K562 (cell line): ENCODE measurements at regions not wholly inside any gene's neighbourhood (a gene's known extent, or its start where the extent isn't known, plus 50 kb on each side); places are given as distances from the start of the nearest gene placed in this dataset.

Source experiments
- ATAC-seq: fragments of 200-7000 bp; cut with Tn5 transposase; 3 replicates; pipeline ENCODE4 v1.9.1; 2020; ENCODE audit warnings: moderate library complexity
- BruUV-seq: library from RNA; stranded (reverse); fragments of 400-500 nt; replicated peaks from 2 replicates; lab custom pipeline; 2021; lab: Mats Ljungman, UMichigan
- CTCF ChIA-PET: fragments of 300-600 bp; formaldehyde crosslinking; extraction: SDS; loops from one replicate; lab custom pipeline; 2021; ENCODE audit warnings: low intra/inter-chr PET ratio; lab: Yijun Ruan, JAX
- POLR2A ChIA-PET: fragments of 300-600, 350-650 bp; sonication (Branson Sonifier 250); formaldehyde crosslinking; extraction: SDS; loops from one replicate; lab custom pipeline; 2021; ENCODE audit warnings: antibody characterized with exemption, inconsistent platforms; lab: Yijun Ruan, JAX
- DNase-seq, 4 experiments: peaks; one replicate each; pipeline versions ENCODE4 v3.0.0 to v3.0.0-alpha.2; 2011 to 2018; ENCODE audit warnings: low spot score in 3 of 4, mixed read lengths in 3 of 4; ENCODE audit errors: extremely low read depth in 1 of 4
- FAIRE-seq: peaks from 2 replicates; lab custom pipeline; 2011; peaks lifted over from hg19 to GRCh38; lab: Jason Lieb, UNC
- H2AFZ ChIP-seq: 2 replicates; pipeline ENCODE4 v1.6.0; 2011; ENCODE audit warnings: low read depth, low read length, control low read depth, inconsistent platforms
- H3K27ac ChIP-seq: fragments of 200-600 bp; 3 replicates; pipeline ENCODE4 v1.8.0; 2011; ENCODE audit warnings: low read depth, mild to moderate bottlenecking, control low read depth, inconsistent platforms, low read length, moderate library complexity, mixed read lengths; ENCODE audit errors: extremely low read depth
- H3K27me3 ChIP-seq, 2 experiments: fragments of 300-600 bp in 1 of 2; 2 replicates in 1 of 2; 3 replicates in 1 of 2; pipeline versions ENCODE4 v1.6.0 to v1.8.0; 2011; ENCODE audit warnings: inconsistent platforms in 2 of 2, low read length in 2 of 2, mild to moderate bottlenecking in 1 of 2, mixed read lengths in 1 of 2, moderate library complexity in 1 of 2; ENCODE audit not compliant: control insufficient read depth in 2 of 2, insufficient read depth in 2 of 2
- H3K36me3 ChIP-seq: fragments of 300-600 bp; 3 replicates; pipeline ENCODE4 v1.8.0; 2011; ENCODE audit warnings: mild to moderate bottlenecking, low read length, inconsistent platforms; ENCODE audit not compliant: control insufficient read depth, insufficient read depth
- H3K4me1 ChIP-seq, 2 experiments: fragments of 200-600 bp in 1 of 2; replicated peaks in 1 of 2; 2 replicates in 1 of 2; 3 replicates in 1 of 2; pipeline versions ENCODE4 v1.5.1 to v1.8.0; 2011; ENCODE audit warnings: inconsistent platforms in 2 of 2, low read length in 2 of 2, mild to moderate bottlenecking in 1 of 2, mixed read lengths in 1 of 2, moderate library complexity in 1 of 2; ENCODE audit not compliant: control insufficient read depth in 2 of 2, insufficient read depth in 2 of 2
- H3K4me2 ChIP-seq: 2 replicates; pipeline ENCODE4 v1.6.1; 2011; ENCODE audit warnings: low read length, control low read depth, inconsistent platforms, mixed read lengths; ENCODE audit not compliant: insufficient read depth
- H3K4me3 ChIP-seq: fragments of 200-600 bp; sonication (generic), shearing (Covaris generic); 2 replicates; pipeline ENCODE4 v1.5.1; 2016; ENCODE audit warnings: control low read depth, inconsistent platforms
- H3K79me2 ChIP-seq: fragments of 200-600 bp; 3 replicates; pipeline ENCODE4 v1.8.0; 2011; ENCODE audit warnings: low read length, inconsistent platforms; ENCODE audit not compliant: control insufficient read depth, insufficient read depth
- H3K9ac ChIP-seq, 2 experiments: 2 replicates each; pipeline versions ENCODE4 v1.6.0 to v1.6.1; 2011; ENCODE audit warnings: low read depth in 2 of 2, low read length in 2 of 2, control low read depth in 1 of 2, inconsistent platforms in 1 of 2, mild to moderate bottlenecking in 1 of 2, mixed read lengths in 1 of 2; ENCODE audit not compliant: insufficient read depth in 1 of 2
- H3K9me1 ChIP-seq: one replicate; pipeline ENCODE4 v1.6.0; 2011; ENCODE audit warnings: inconsistent platforms, mild to moderate bottlenecking, low read length, moderate library complexity; ENCODE audit not compliant: control insufficient read depth, insufficient read depth
- H3K9me3 ChIP-seq: replicated peaks from 2 replicates; pipeline ENCODE4 v1.5.1; 2011; ENCODE audit warnings: low read depth, low read length, inconsistent platforms; ENCODE audit not compliant: control insufficient read depth, insufficient read depth
- H4K20me1 ChIP-seq: replicated peaks from 2 replicates; pipeline ENCODE4 v1.6.1; 2011; ENCODE audit warnings: low read length, inconsistent platforms, mixed read lengths; ENCODE audit not compliant: control insufficient read depth, insufficient read depth
- CHCHD3 ChIP-seq: fragments of 250-450 bp; sonication (Bioruptor Pico); IDR thresholded peaks from 2 replicates; pipeline ENCODE4 v2.1.2; 2022; ENCODE audit warnings: mild to moderate bottlenecking
- in situ Hi-C: fragments of 300-500 bp; cut with MboI; formaldehyde crosslinking; loops from 4 replicates; pipeline ENCODE4 v1.15.0; 2018; ENCODE audit warnings: inconsistent platforms, mixed read lengths
- intact Hi-C: fragments of 100-400 bp; cut with micrococcal nuclease; formaldehyde crosslinking; loops from 2 replicates; pipeline ENCODE4 v1.14.2; 2022
- TF ChIP-seq, protein P1 (sequence below): IDR thresholded peaks from 2 replicates; pipeline ENCODE4 v1.6.1; 2016; ENCODE audit warnings: missing genetic modification characterization, missing compliant biosample characterization

DNA sequence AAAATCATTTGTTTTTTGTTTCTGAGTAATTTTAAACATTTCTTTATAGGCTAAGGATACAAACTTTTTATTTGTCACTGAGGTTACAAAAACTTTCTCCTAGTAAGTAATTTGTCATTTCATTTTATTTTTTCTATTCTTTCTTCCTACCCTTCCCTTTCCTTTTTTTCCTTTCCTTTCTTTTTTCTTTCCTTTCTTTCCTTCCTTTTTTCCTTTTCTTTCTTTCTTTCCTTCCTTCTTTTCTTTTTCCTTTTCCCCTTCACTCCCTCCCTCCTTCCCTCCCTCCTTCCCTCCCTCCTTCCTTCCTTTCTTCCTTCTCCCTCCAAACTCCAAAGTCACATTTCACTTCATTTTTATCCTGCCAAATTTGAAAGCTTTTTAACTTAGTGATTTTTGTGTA is 115.1 kb upstream of the FAN1 start:
- CTCF ChIA-PET = no interaction called here
- FAIRE-seq = no peak
- H3K9me3 ChIP-seq = no peaks in the 10 kb centered on the region

More for the DNA sequence above, 115.1 kb upstream of the FAN1 start:
- no peak for TF ChIP-seq CHCHD3
- TF ChIP-seq, protein P1, sequence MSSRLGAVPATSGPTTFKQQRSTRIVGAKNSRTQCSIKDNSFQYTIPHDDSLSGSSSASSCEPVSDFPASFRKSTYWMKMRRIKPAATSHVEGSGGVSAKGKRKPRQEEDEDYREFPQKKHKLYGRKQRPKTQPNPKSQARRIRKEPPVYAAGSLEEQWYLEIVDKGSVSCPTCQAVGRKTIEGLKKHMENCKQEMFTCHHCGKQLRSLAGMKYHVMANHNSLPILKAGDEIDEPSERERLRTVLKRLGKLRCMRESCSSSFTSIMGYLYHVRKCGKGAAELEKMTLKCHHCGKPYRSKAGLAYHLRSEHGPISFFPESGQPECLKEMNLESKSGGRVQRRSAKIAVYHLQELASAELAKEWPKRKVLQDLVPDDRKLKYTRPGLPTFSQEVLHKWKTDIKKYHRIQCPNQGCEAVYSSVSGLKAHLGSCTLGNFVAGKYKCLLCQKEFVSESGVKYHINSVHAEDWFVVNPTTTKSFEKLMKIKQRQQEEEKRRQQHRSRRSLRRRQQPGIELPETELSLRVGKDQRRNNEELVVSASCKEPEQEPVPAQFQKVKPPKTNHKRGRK (tag) = peak; percentile 93
- TF ChIP-seq, all 486 proteins: peak for 1
- Histone ChIP-seq H3K4me3 (no peak overlapping the region), H2AFZ (no peak overlapping the region), H3K36me3 (no peaks in the 10 kb centered on the region), H3K9me1 (no peaks in the 10 kb centered on the region), H3K4me2 (no peak overlapping the region), H3K27ac (no peak overlapping the region), H4K20me1 (no peaks in the 10 kb centered on the region), H3K27me3 (no peaks in the 10 kb centered on the region), H3K4me1 (no peaks in the 10 kb centered on the region; a peak in 1 of 5 replicates), H3K79me2 (no peaks in the 10 kb centered on the region), H3K9ac (no peak overlapping the region)
- POLR2A ChIA-PET = no interaction called here
- intact Hi-C loops = no loop called here
- BruUV-seq = no TSS peak
- ATAC-seq = no peak
- no peak for DNase-seq
- in situ Hi-C loops = no loop called here
